HPDE6-E6E7 (cell line): ENCODE measurements at regions not wholly inside any gene's neighbourhood (a gene's known extent, or its start where the extent isn't known, plus 50 kb on each side); places are given as distances from the start of the nearest gene placed in this dataset.
"Not testable (repeated sequence)": the region's sequence is repeated elsewhere in the genome, so short reads cannot be mapped to it uniquely, and the experiment has no call there.

Experiments used
- DNase-seq: peaks from one replicate; pipeline ENCODE4 v3.0.0; 2011; ENCODE audit warnings: missing footprints; ENCODE audit errors: extremely low spot score

DNA sequence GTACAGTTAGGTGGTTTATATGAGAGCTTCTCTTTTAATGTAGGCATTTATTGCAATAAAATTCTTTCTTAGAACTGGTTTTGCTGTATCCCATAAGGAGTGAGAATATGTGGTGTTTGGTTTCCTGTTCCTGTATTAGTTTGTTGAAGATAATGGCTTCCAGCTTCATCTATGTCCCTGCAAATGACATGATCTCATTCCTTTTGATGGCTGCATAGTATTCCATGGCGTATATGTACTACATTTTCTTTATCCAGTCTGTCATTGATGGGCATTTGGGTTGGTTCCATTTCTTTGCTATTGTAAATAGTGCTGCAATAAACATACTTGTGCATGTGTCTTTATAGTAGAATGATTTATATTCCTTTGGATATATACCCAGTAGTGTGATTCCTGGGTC is 106.7 kb upstream of the IRS4 start:
- not testable (repeated sequence) for DNase-seq

DNA sequence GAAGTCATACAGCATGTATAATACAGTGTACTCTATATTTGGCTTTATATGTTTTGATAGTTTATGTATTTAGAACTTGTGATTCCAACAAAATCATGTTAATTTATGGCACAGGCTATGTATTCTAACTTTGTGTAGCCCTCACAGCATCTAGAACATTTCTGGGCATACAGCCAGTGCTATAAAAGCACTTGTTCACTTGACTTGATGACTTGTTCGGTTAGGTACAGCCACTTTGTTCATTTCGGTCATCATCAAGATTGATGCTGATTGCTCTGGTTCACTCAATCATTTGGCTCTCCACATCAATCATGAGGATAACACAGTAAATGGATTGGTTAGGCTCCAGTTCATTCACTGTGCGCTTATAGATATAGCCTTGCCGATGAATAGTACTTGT is 97.6 kb upstream of the IRS4 start:
- no peak for DNase-seq

DNA sequence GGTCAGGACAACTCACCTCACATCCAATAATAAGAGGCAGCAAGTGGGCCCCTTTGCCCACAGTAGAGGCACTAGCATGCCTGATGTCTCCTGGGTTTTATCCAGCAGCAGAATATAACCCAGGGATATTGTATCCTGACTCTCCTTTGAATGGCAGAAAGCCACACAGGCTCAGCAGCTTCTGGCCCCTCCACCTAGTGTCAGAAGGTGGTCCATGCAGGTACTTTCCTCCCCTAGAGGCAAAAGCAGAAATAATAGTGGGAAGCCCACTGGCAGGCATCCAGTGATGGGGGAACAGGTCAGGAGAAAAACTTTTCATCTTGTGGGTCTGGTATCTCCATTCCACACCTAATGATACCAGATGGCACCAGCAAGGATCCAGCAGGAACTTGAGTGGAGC is 75.5 kb upstream of the IRS4 start:
- DNase-seq, result no peak

DNA sequence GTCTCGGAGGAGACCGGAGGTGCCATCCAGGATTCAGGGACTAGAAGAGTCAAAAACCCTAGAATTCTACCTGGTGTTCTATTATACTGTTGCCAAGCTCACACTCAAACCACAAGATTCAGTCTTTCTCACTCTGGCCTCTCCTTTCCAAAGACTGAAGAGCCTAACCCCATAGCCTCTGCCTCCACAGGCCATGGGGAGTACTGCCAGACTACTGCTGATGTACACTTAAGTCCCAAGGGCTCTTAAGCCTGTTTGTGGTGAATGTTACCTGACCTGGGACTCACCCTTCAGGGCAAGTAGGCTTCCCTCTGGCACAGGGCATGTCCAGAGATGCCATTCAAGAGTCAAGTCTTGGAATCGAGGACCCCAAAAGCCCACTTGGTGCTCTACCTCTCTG is 58.9 kb upstream of the IRS4 start:
- DNase-seq, result no peak
